T-cell (primary cell): ENCODE measurements at regions not wholly inside any gene's neighbourhood (a gene's known extent, or its start where the extent isn't known, plus 50 kb on each side); places are given as distances from the start of the nearest gene placed in this dataset.

Experiments
- ATAC-seq, 4 experiments: fragments of 200-7000 bp in 3 of 4; fragments of 150-1000 bp in 1 of 4; cut with Tn5 transposase; replicated peaks in 1 of 4; 1 replicate in 3 of 4; 2 replicates in 1 of 4; pipeline ENCODE4 v1.10.0; 2021; ENCODE audit warnings: moderate library complexity in 3 of 4, mild to moderate bottlenecking in 2 of 4, moderate number of reproducible peaks in 1 of 4
- CTCF ChIA-PET, 2 donors: fragments of 300-600 bp; sonication (Branson Sonifier 250); formaldehyde crosslinking; loops; one replicate each; lab custom pipeline; 2022; ENCODE audit warnings: antibody characterized with exemption in 2 of 2; lab: Charles Lee
- POLR2A ChIA-PET, 2 donors: fragments of 300-600 bp; sonication (Branson Sonifier 250); formaldehyde crosslinking; loops; one replicate each; lab custom pipeline; 2022; ENCODE audit warnings: antibody characterized with exemption in 2 of 2; lab: Charles Lee
- DNase-seq, 35 experiments: peaks; one replicate each; pipeline versions ENCODE4 v3.0.0 to v3.0.0-alpha.2; 2013 to 2023
- H3K27ac ChIP-seq: one replicate; pipeline ENCODE4 v1.5.1; 2013; ENCODE audit warnings: low read length
- H3K27me3 ChIP-seq, 2 experiments: replicated peaks in 1 of 2; 1 replicate in 1 of 2; 2 replicates in 1 of 2; pipeline versions ENCODE4 v1.6.1 to v1.7.0; 2013; ENCODE audit warnings: low read length in 1 of 2, mixed read lengths in 1 of 2; ENCODE audit not compliant: control insufficient read depth in 2 of 2, insufficient read depth in 2 of 2; ENCODE audit errors: extremely low read depth in 1 of 2
- H3K36me3 ChIP-seq, 2 donors: 1 replicate in 1 of 2; 2 replicates in 1 of 2; pipeline versions ENCODE4 v1.6.1 to v1.7.0; 2013; ENCODE audit warnings: low read length in 1 of 2; ENCODE audit not compliant: control insufficient read depth in 2 of 2, insufficient read depth in 1 of 2; ENCODE audit errors: extremely low read depth in 1 of 2
- H3K4me1 ChIP-seq, 2 experiments: 1 replicate in 1 of 2; 2 replicates in 1 of 2; pipeline versions ENCODE4 v1.6.1 to v1.7.0; 2013; ENCODE audit warnings: low read length in 2 of 2, mixed read lengths in 1 of 2; ENCODE audit not compliant: insufficient read depth in 2 of 2, control insufficient read depth in 1 of 2; ENCODE audit errors: extremely low read depth in 1 of 2
- H3K4me3 ChIP-seq, 2 donors: 1 replicate in 1 of 2; 2 replicates in 1 of 2; pipeline versions ENCODE4 v1.5.1 to v1.7.0; 2013; ENCODE audit warnings: mild to moderate bottlenecking in 2 of 2, low read length in 1 of 2, moderate library complexity in 1 of 2; ENCODE audit not compliant: control insufficient read depth in 1 of 2; ENCODE audit errors: extremely low read depth in 1 of 2
- H3K9me3 ChIP-seq: 2 replicates; pipeline ENCODE4 v1.7.0; 2013
- H3K27ac Mint-ChIP-seq, 2 donors: one replicate each; pipeline ENCODE4 v1.8.0; 2020 to 2021; ENCODE audit warnings: mild to moderate bottlenecking in 2 of 2, mixed read lengths in 2 of 2
- H3K27me3 Mint-ChIP-seq, 2 donors: one replicate each; pipeline ENCODE4 v1.8.0; 2021 to 2022; ENCODE audit warnings: mixed read lengths in 2 of 2
- H3K36me3 Mint-ChIP-seq: one replicate; pipeline ENCODE4 v1.8.0; 2021; ENCODE audit warnings: mixed read lengths
- H3K4me1 Mint-ChIP-seq, 3 donors: one replicate each; pipeline ENCODE4 v1.8.0; 2020 to 2022; ENCODE audit warnings: mixed read lengths in 3 of 3, mild to moderate bottlenecking in 1 of 3
- H3K4me3 Mint-ChIP-seq, 3 donors: one replicate each; pipeline ENCODE4 v1.8.0; 2020 to 2022; ENCODE audit warnings: mild to moderate bottlenecking in 3 of 3, mixed read lengths in 3 of 3, moderate library complexity in 3 of 3
- H3K9me3 Mint-ChIP-seq, 3 donors: one replicate each; pipeline ENCODE4 v1.8.0; 2020 to 2022; ENCODE audit warnings: mixed read lengths in 3 of 3
- WGBS: methylation state at CpG from one replicate; pipeline ENCODE4 v1.1.5; 2013; ENCODE audit warnings: missing lambda C conversion rate; ENCODE audit not compliant: insufficient coverage; 5-methylcytosine and 5-hydroxymethylcytosine counted together

GRCh38 chr18:61080954-61081528, 252.2 kb upstream of the CDH20 start:
- no peaks in the 10 kb centered on the region for H3K4me1 Mint-ChIP-seq
- 90% methylated on average over 2 of the region's 3 CpGs for WGBS

DNA sequence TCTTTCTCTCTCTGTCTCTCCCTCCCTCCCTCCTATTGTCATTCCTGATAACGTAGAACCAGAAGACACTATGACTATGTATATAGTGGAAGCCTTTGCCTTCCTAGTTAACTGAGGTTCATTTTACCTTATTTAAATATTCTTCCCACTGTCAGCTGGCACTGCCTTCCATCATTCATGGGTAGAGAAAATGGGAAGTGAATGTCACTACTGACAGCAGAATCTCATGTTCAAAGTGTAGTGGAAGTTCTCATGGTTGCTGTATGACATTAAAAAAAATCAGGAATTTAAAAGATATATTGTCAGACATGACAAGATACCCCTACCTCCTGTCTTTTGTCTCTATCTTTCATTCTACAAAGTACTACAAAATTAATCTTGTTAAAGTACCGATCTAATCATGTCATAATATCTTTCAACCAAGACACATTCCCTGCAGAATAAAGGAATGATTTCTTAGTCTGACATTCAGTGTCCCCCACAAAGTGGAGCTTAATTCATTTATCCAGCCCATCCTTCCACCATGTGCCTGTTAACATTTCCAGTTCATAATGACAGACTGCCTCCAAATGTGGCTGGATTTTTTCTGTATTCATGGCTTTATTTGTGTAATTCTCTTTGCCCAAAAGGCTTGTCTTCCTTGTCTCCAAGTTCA, 250.1 kb upstream of the CDH20 start:
- Histone ChIP-seq H3K9me3 (no peaks in the 10 kb centered on the region), H3K4me1 (no peaks in the 10 kb centered on the region), H3K4me3 (no peak overlapping the region), H3K36me3 (no peaks in the 10 kb centered on the region), H3K27me3 (no peaks in the 10 kb centered on the region), H3K27ac (no peak overlapping the region)
- Mint-ChIP-seq H3K4me3 (no peak overlapping the region), H3K27ac (no peak overlapping the region), H3K9me3 (peaks cover 3 to 5% (median 4%) of the 10 kb centered on the region in 3 donors), H3K4me1 (no peaks in the 10 kb centered on the region), H3K36me3 (no peaks in the 10 kb centered on the region), H3K27me3 (no peaks in the 10 kb centered on the region)
- 73% methylated on average over 1 of the region's 2 CpGs for WGBS
- ATAC-seq (no peak), DNase-seq (no peak)
- POLR2A ChIA-PET, result no interaction called here
- CTCF ChIA-PET, result no interaction called here

More at GRCh38 chr18:61080954-61081528, 252.2 kb upstream of the CDH20 start:
- H3K4me1 ChIP-seq, result no peaks in the 10 kb centered on the region
- H3K27me3 ChIP-seq, result no peaks in the 10 kb centered on the region
- ChIA-PET CTCF (no interaction called here), POLR2A (no interaction called here)
- Mint-ChIP-seq H3K27me3 (no peaks in the 10 kb centered on the region), H3K4me3 (no peak overlapping the region), H3K27ac (no peak overlapping the region), H3K9me3 (peaks cover 0 to 7% (median 6%) of the 10 kb centered on the region in 3 donors), H3K36me3 (no peaks in the 10 kb centered on the region)
- no peaks in the 10 kb centered on the region for H3K36me3 ChIP-seq
- ATAC-seq (no peak), DNase-seq (no peak)
- H3K4me3 ChIP-seq, result no peak overlapping the region
- no peak overlapping the region for H3K27ac ChIP-seq
- no peaks in the 10 kb centered on the region for H3K9me3 ChIP-seq

DNA sequence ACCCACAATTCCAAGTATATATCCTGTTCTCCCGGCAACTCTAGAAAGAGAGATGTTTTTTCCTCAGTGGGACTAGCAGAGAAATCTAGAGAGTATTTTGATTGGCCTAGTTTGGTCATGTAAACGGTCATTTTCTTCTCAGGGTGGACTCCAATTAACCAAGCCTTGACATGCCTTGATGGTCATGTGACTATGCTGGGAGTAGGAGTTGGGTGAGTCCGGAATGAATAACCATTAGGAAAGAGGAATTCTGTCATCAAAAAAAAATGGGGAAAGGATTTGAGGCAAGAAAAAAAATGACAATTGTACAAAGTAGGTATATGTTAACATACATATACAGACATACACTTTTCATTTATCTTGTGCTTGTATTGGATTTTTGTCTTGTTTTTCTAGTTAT, 248.2 kb upstream of the CDH20 start:
- Histone ChIP-seq H3K4me3 (no peak overlapping the region), H3K4me1 (no peaks in the 10 kb centered on the region), H3K27me3 (no peaks in the 10 kb centered on the region), H3K9me3 (no peaks in the 10 kb centered on the region), H3K27ac (no peak overlapping the region), H3K36me3 (no peaks in the 10 kb centered on the region)
- peaks cover 3 to 5% (median 5%) of the 10 kb centered on the region in 3 donors for H3K9me3 Mint-ChIP-seq
- WGBS, result 43% methylated on average over 1 of the region's 3 CpGs
- no peak for DNase-seq
- POLR2A ChIA-PET, result no interaction called here
- no peaks in the 10 kb centered on the region for H3K4me1 Mint-ChIP-seq
- H3K27ac Mint-ChIP-seq, result no peak overlapping the region
- CTCF ChIA-PET, result no interaction called here
- ATAC-seq, result no peak
- no peaks in the 10 kb centered on the region for H3K36me3 Mint-ChIP-seq
- no peak overlapping the region for H3K4me3 Mint-ChIP-seq
- H3K27me3 Mint-ChIP-seq, result no peaks in the 10 kb centered on the region

DNA sequence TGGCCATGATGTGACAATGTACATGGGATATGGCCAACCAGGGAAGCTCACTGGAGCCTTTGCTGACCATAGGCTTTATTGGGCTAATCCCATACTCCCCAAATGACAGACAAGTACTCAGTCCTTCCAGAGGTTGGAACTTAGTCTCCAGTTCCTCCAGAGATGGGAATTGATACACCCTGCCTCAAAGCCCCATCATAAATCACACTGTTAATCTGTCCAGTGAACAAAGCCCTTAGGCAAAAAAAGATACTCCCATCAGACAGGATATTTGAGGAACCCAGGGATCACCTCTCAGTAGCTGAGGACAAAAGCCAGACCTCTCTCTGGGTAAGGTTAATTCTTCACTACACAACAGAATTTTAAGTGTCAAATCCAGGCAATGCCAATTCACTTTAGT, 247.5 kb upstream of the CDH20 start:
- Histone ChIP-seq H3K9me3 (no peaks in the 10 kb centered on the region), H3K4me1 (no peaks in the 10 kb centered on the region), H3K4me3 (no peak overlapping the region), H3K27me3 (no peaks in the 10 kb centered on the region), H3K36me3 (no peaks in the 10 kb centered on the region), H3K27ac (no peak overlapping the region)
- ChIA-PET CTCF (no interaction called here), POLR2A (no interaction called here)
- Mint-ChIP-seq H3K27me3 (no peaks in the 10 kb centered on the region), H3K4me1 (no peaks in the 10 kb centered on the region), H3K27ac (no peak overlapping the region), H3K4me3 (no peak overlapping the region), H3K36me3 (no peaks in the 10 kb centered on the region), H3K9me3 (peaks cover 3 to 5% (median 5%) of the 10 kb centered on the region in 3 donors)
- DNase-seq (no peak), ATAC-seq (no peak)

GRCh38 chr18:61086657-61087056, 246.6 kb upstream of the CDH20 start:
- DNase-seq (no peak), ATAC-seq (no peak)
- Mint-ChIP-seq H3K36me3 (no peaks in the 10 kb centered on the region), H3K27me3 (no peaks in the 10 kb centered on the region), H3K27ac (no peak overlapping the region), H3K9me3 (peaks cover 3 to 5% (median 5%) of the 10 kb centered on the region in 3 donors), H3K4me1 (no peaks in the 10 kb centered on the region), H3K4me3 (no peak overlapping the region)
- Histone ChIP-seq H3K4me3 (no peak overlapping the region), H3K27ac (no peak overlapping the region), H3K4me1 (no peaks in the 10 kb centered on the region), H3K36me3 (no peaks in the 10 kb centered on the region), H3K9me3 (no peaks in the 10 kb centered on the region), H3K27me3 (no peaks in the 10 kb centered on the region)
- CTCF ChIA-PET, result no interaction called here
- WGBS, result 100% methylated on average over 2 of the region's 4 CpGs
- POLR2A ChIA-PET, result no interaction called here

DNA sequence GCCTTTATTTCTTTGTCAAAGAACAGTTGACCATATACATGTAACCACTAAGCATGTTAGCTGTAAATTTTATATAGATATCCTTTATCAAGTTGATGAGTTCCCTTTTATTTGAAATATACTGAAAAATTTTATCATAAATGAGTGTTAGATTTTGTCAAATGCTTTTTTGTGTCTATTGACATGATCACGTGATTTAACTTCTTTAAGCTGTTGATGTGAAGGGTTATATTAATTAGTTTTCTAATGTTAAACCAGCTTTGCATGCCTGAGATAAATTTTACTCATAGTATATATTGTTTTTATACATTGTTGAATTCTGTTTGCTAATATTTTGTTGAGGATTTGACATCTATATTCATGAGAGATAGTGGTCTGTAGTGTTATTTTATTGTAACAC, 241.9 kb upstream of the CDH20 start:
- Histone ChIP-seq H3K9me3 (no peaks in the 10 kb centered on the region), H3K27me3 (no peaks in the 10 kb centered on the region), H3K36me3 (no peaks in the 10 kb centered on the region), H3K27ac (no peak overlapping the region), H3K4me3 (no peak overlapping the region), H3K4me1 (no peaks in the 10 kb centered on the region)
- Mint-ChIP-seq H3K9me3 (peaks cover 0 to 5% (median 0%) of the 10 kb centered on the region in 3 donors), H3K4me1 (no peaks in the 10 kb centered on the region), H3K27me3 (no peaks in the 10 kb centered on the region), H3K4me3 (no peak overlapping the region), H3K36me3 (no peaks in the 10 kb centered on the region), H3K27ac (no peak overlapping the region)
- CTCF ChIA-PET, result no interaction called here
- ATAC-seq (no peak), DNase-seq (no peak)
- POLR2A ChIA-PET, result no interaction called here
- WGBS, result no CpG with 5 or more reads among the region's 1 CpG
